ENCODE measurements at regions not wholly inside any gene's neighbourhood (a gene's known extent, or its start where the extent isn't known, plus 50 kb on each side); places are given as distances from the start of the nearest gene placed in this dataset.

DNA sequence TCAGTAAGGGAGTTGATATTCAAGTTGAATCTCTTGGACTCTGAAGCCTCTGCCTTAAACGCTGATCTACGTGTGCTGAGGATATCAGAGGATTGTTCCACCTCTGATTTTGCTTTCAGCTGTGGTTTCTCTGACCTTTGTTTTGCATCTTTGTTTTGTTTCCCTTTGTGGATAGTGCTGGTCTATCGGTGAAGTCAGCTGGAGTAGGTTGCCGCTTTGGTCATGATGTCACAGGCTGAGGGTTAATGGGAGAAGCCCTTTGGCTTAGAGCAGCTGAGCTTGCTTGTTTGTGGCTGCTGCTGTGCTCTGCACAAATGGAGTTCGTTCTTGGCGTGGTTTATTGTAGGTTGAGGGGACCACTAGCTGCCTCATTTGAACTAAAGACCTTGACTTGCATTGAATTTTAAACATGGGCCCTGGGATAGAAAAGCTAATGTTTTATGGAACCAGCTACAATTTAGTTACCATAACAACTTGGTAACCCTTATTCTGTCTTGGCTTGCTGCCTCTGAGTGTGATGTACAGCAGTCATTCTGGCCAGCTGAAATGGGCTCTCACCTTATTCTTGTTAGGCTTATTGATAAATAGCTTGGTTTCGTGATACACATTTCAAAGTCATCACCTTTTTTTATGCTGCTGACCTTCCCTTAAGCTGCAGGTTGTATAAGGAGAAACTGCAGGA lies 284.5 kb upstream of the E2F7 start:
- no peak for DNase-seq (ENCODE audit: low spot score in 2 of 2)
- 62 to 78% methylated on average over 7 of the region's 7 CpGs for WGBS, 2 donors
- TF ChIP-seq POLR2A (IDR thresholded peaks at IDR 0.05), result no peak
- TF ChIP-seq, protein P1, sequence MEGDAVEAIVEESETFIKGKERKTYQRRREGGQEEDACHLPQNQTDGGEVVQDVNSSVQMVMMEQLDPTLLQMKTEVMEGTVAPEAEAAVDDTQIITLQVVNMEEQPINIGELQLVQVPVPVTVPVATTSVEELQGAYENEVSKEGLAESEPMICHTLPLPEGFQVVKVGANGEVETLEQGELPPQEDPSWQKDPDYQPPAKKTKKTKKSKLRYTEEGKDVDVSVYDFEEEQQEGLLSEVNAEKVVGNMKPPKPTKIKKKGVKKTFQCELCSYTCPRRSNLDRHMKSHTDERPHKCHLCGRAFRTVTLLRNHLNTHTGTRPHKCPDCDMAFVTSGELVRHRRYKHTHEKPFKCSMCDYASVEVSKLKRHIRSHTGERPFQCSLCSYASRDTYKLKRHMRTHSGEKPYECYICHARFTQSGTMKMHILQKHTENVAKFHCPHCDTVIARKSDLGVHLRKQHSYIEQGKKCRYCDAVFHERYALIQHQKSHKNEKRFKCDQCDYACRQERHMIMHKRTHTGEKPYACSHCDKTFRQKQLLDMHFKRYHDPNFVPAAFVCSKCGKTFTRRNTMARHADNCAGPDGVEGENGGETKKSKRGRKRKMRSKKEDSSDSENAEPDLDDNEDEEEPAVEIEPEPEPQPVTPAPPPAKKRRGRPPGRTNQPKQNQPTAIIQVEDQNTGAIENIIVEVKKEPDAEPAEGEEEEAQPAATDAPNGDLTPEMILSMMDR (IDR thresholded peaks at IDR 0.05), result no peak
- no peak overlapping the region for H3K4me3 ChIP-seq (ENCODE audit: low read depth, poor library complexity, severe bottlenecking)
- intact Hi-C loops (cut with DNase I; ENCODE audit: low total_unique reads), result no loop called here

DNA sequence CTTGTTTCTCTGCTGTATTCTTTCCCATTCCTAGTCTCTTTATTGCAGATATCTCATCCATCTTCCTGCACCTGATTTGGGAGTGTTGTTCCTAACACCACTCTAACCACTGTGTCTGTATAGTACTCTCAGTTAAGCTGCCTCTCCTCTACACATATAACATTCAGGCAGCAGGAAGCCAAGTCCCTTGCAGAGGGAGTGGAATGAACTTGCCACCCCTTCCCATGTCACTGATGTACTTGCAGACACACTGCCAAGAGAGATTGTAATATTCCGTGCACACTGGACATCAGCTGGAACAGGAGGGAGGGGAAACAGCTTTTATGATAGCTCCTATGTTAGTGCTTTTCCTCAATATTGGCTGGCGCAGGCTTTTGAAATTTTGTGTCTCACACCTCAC lies 281.6 kb upstream of the E2F7 start:
- intact Hi-C loops (cut with DNase I; ENCODE audit: low total_unique reads), result no loop called here
- no peak for TF ChIP-seq POLR2A (IDR thresholded peaks at IDR 0.05)
- TF ChIP-seq, protein P1 (IDR thresholded peaks at IDR 0.05), result no peak
- H3K4me3 ChIP-seq (ENCODE audit: low read depth, poor library complexity, severe bottlenecking), result no peak overlapping the region
- 47 to 82% methylated on average over 2 of the region's 2 CpGs for WGBS, 2 donors
- no peak for DNase-seq (ENCODE audit: low spot score in 2 of 2)

DNA sequence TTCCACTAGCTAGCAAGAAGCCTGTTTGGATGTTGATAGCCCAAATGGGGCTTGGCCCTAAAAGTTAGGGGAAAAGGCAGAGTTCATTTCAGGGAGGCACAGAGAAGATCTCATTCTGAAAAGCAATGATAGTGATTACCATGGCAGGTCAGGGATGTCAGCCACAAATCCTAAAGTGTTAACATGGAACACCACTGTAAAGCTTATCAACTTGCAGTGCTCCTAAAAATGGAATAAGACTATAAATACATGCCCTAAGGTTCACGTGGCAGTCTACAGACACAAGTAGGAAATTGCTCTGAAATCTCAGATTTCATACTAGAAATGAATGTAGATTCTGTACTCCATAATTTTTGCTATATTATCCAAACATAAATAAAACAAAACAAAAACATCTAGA lies 280.0 kb upstream of the E2F7 start:
- WGBS, 2 donors, result 46 to 52% methylated on average over 1 of the region's 1 CpG
- no peak for DNase-seq (ENCODE audit: low spot score in 2 of 2)
- intact Hi-C loops (cut with DNase I; ENCODE audit: low total_unique reads), result no loop called here
- no peak overlapping the region for H3K4me3 ChIP-seq (ENCODE audit: low read depth, poor library complexity, severe bottlenecking)
- TF ChIP-seq, protein P1 (IDR thresholded peaks at IDR 0.05), result no peak
- TF ChIP-seq POLR2A (IDR thresholded peaks at IDR 0.05), result no peak

DNA sequence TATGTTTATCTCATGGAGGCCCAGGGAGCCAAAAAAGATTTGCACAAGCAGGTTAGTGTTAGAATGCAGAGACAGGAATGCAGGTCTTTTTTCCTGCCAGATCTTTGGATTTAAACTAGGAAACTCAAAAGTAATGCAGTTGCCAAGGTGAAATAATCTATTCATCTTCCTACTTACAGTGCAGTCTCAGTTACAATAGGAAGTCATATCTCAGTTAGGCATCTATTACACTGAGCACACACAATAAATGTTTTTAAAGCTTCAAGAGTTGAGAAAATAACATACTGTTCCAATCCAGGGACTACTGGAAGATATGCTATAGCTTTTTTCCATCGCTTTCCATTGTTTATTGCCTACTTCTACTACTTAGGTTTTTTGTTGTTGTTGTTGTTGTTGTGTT lies 279.3 kb upstream of the E2F7 start:
- no peak overlapping the region for H3K4me3 ChIP-seq (ENCODE audit: low read depth, poor library complexity, severe bottlenecking)
- intact Hi-C loops (cut with DNase I; ENCODE audit: low total_unique reads), result no loop called here
- no peak for DNase-seq (ENCODE audit: low spot score in 2 of 2)
- 32 to 71% methylated on average over 1 of the region's 1 CpG for WGBS, 2 donors
- TF ChIP-seq, protein P1 (IDR thresholded peaks at IDR 0.05), result no peak
- TF ChIP-seq POLR2A (IDR thresholded peaks at IDR 0.05), result no peak

DNA sequence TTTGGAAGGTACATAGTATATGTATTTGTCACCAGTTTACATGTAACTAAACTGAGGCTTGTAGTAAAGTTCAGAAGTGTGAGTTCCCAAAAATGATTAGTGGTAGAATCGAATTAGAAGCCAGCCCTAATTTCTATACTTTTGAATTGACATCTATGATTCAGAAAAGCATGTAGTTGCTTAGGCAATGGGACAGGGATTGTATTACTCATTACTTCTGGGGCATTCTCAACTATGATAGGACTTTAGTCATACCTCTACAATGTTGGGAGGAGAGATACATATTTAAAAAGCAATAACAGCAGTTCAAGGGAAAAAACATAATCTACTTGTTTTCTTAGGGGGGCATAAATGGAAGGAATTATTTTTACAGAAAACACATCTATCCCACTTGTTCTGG lies 277.9 kb upstream of the E2F7 start:
- H3K4me3 ChIP-seq (ENCODE audit: low read depth, poor library complexity, severe bottlenecking), result no peak overlapping the region
- 50% methylated on average over 1 of the region's 1 CpG for WGBS, 2 donors
- intact Hi-C loops (cut with DNase I; ENCODE audit: low total_unique reads), result no loop called here
- DNase-seq (ENCODE audit: low spot score in 2 of 2), result no peak
- TF ChIP-seq, protein P1 (IDR thresholded peaks at IDR 0.05), result no peak
- TF ChIP-seq POLR2A (IDR thresholded peaks at IDR 0.05), result no peak

DNA sequence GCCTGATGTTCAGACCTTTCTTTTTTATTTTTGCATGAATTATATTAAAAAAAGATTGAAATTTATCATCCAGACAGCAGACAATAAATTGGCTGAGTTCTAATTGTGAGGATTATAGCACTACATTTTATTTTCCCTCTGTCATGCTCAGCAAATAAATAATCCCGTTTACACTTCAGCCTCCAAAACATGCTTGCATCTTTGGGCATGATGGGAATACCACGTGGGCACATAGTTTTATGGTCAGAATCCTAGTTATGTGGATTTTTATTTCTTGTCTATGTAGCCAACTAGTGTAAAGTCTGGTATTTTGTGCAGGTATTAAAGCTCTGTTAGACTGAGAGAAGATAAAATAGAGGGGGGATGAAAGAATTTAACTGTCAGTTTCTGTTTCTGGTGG lies 276.9 kb upstream of the E2F7 start:
- intact Hi-C loops (cut with DNase I; ENCODE audit: low total_unique reads), result no loop called here
- H3K4me3 ChIP-seq (ENCODE audit: low read depth, poor library complexity, severe bottlenecking), result no peak overlapping the region
- no peak for DNase-seq (ENCODE audit: low spot score in 2 of 2)
- TF ChIP-seq, protein P1 (IDR thresholded peaks at IDR 0.05), result no peak
- TF ChIP-seq POLR2A (IDR thresholded peaks at IDR 0.05), result no peak
- WGBS, 2 donors, result 35 to 38% methylated on average over 2 of the region's 2 CpGs
